ENCODE measurements at regions not wholly inside any gene's neighbourhood (a gene's known extent, or its start where the extent isn't known, plus 50 kb on each side); places are given as distances from the start of the nearest gene placed in this dataset.

DNA sequence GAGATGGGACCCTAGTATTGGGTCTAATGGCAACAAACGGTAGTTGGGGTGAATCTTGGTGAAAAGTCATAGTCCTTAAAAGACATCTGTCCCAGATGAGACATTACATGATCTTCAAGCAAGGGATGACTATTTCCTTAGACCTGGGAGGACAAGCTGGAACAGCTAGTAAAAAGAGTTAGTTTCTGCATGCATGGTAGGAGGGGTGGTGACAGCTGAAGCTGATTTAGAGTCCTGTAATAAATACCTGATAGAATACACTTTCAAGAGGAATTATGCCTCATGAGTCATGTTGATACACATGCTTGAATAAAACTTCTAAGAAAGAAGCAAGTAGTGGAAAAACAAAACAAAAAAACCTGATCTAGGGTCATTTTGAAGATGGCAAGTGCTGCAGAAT lies 247.4 kb downstream of the CD109 start:
- TF ChIP-seq, protein P1, sequence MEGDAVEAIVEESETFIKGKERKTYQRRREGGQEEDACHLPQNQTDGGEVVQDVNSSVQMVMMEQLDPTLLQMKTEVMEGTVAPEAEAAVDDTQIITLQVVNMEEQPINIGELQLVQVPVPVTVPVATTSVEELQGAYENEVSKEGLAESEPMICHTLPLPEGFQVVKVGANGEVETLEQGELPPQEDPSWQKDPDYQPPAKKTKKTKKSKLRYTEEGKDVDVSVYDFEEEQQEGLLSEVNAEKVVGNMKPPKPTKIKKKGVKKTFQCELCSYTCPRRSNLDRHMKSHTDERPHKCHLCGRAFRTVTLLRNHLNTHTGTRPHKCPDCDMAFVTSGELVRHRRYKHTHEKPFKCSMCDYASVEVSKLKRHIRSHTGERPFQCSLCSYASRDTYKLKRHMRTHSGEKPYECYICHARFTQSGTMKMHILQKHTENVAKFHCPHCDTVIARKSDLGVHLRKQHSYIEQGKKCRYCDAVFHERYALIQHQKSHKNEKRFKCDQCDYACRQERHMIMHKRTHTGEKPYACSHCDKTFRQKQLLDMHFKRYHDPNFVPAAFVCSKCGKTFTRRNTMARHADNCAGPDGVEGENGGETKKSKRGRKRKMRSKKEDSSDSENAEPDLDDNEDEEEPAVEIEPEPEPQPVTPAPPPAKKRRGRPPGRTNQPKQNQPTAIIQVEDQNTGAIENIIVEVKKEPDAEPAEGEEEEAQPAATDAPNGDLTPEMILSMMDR (conservative IDR thresholded peaks at IDR 0.05; ENCODE audit: low read length): no peak
- TF ChIP-seq EZH2phosphoT487 (IDR thresholded peaks at IDR 0.05; ENCODE audit: borderline replicate concordance, low read depth, low read length): no peak
